ENCODE measurements at regions not wholly inside any gene's neighbourhood (a gene's known extent, or its start where the extent isn't known, plus 50 kb on each side); places are given as distances from the start of the nearest gene placed in this dataset.

DNA sequence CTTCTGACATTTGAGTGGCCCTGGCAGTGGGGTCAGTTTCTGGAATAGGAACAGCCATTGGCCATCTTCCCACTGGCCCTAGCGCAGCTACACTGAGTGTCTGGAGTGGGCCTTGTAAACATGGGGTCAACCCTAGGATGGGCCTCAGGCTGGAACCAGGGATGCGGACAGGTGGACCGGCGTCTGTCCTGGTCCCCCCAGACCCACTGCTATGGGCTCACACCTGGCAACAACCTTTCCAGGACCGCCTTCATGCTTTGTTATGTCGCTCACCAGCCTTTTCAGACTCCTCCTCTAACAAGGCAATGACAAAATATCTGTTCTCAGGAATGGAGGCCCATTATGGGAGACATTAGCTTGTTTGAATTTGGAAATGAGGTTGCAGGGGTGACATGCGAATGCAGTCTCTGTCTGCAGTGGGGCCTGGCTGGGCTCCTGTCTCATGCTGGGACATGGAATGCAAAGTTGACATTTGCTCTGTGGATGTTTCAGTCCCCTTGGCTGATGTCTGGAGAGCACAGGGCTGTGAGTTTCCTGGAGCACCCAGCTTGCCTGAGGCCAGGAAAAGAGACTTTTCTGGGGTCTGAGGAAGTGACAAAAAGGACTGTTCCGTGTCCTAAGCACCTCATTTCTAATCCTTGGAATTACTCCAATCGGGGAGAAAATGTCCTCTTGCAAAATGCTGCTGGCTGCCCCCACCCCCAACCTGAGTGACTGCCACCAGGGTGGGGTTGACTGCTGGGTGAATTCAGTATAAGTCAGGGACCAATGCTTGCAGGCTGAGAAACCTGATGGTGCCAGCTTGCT, 98.7 kb upstream of the PMEPA1 start:
- Histone ChIP-seq H3K4me1 (ENCODE audit: insufficient read depth, low read length) (peaks cover 5% of the 10 kb centered on the region; the same call in 1 of the 2 replicates), H3K36me3 (ENCODE audit: insufficient read depth, low read depth, low read length) (no peaks in the 10 kb centered on the region), H3K9me3 (ENCODE audit: insufficient read depth, low read depth, low read length) (no peaks in the 10 kb centered on the region), H3K4me3 (ENCODE audit: low read length) (no peak overlapping the region), H3K27ac (ENCODE audit: low read length) (no peak overlapping the region), H3K27me3 (ENCODE audit: insufficient read depth, low read length) (no peaks in the 10 kb centered on the region), H3K9ac (ENCODE audit: low read depth, low read length) (no peak overlapping the region)

DNA sequence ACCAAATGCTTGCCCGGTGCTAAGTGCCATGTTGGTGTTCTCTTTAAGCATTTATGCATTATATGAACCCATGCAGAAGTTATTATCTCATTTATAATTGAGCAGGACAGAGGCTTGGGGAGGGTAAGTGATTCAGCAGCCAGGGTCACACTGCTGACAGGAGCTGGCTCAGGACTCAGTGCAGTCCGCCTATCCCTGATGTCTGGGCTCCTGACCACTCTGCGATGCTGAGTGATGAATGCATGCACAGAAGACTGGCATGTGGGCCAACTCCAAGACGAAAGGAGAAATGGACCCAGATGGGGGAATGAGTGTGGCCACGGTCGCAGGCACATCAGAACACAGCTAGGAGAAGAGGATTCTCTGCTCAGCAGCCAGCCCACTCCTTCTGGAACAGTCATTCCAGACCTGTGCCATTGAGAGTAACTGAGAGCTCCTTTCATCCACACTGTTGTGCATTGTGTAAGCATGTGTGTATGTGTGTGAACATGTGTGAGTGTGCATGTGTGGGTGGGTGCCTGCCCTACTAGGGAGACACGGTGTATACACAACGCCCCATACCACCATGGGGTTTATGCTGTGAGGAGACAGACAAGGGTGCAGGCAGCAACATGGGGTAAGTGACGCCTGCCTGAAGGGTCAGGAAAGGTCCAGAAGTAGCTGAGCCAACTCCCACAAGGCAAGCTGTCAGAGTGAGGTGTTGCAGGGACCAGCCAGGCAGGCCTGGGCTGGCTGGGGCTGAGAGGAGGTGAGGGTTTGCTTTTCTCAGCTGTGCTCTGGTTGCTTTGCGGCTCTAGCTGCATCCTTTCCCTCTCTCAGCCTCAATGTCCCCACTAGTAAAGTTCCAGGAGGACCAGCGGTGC, 97.8 kb upstream of the PMEPA1 start:
- Histone ChIP-seq H3K4me1 (ENCODE audit: insufficient read depth, low read length) (peaks cover 5% of the 10 kb centered on the region; the same call in 1 of the 2 replicates), H3K4me3 (ENCODE audit: low read length) (no peak overlapping the region), H3K36me3 (ENCODE audit: insufficient read depth, low read depth, low read length) (no peaks in the 10 kb centered on the region), H3K27me3 (ENCODE audit: insufficient read depth, low read length) (no peaks in the 10 kb centered on the region), H3K9me3 (ENCODE audit: insufficient read depth, low read depth, low read length) (no peaks in the 10 kb centered on the region), H3K27ac (ENCODE audit: low read length) (no peak overlapping the region), H3K9ac (ENCODE audit: low read depth, low read length) (no peak overlapping the region)

DNA sequence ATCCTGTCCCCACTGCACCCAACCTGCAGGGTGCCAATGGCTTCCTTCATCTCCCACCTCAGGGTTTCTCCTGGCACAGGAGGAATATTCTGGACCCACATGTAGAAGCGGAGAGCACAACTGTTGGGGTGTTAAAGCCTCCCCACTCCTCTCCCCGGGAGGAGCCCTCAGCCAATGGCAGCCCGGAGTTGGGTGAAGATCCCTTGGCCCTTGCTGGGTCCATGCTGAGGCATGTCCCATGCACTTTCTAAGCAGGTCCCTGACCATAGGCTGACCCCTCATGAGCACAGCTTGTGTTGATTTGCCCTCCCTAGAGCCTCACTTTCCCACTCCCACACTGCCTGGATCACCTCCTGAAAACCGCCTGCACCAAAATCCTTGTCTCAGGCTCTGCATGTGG, 97.2 kb upstream of the PMEPA1 start:
- no peak overlapping the region for H3K9ac ChIP-seq (ENCODE audit: low read depth, low read length)
- H3K4me1 ChIP-seq (ENCODE audit: insufficient read depth, low read length), result peaks cover 5% of the 10 kb centered on the region; the same call in 1 of the 2 replicates
- no peaks in the 10 kb centered on the region for H3K27me3 ChIP-seq (ENCODE audit: insufficient read depth, low read length)
- H3K9me3 ChIP-seq (ENCODE audit: insufficient read depth, low read depth, low read length), result no peaks in the 10 kb centered on the region
- no peak overlapping the region for H3K27ac ChIP-seq (ENCODE audit: low read length)
- no peak overlapping the region for H3K4me3 ChIP-seq (ENCODE audit: low read length)
- H3K36me3 ChIP-seq (ENCODE audit: insufficient read depth, low read depth, low read length), result no peaks in the 10 kb centered on the region

DNA sequence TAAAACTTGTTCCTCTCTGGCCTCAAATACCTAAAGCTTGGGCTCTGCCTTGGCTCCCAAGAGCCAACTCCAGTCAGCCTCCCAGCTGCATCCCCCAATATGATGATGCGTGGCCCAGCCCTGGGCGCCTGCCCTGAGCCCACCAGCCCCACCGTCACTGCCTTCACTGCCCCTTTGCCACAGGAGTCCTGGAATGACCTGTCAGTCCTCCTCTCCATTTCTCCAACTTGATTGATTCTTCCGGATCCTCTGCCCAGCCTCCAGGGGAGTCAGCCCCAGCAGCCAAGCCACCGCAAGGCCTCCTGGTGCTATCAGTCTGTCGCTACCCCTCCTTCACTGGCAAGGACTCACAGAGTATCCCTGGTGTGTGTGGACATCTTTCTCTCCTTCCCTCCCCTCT, 96.7 kb upstream of the PMEPA1 start:
- Histone ChIP-seq H3K9me3 (ENCODE audit: insufficient read depth, low read depth, low read length) (no peaks in the 10 kb centered on the region), H3K4me3 (ENCODE audit: low read length) (no peak overlapping the region), H3K9ac (ENCODE audit: low read depth, low read length) (no peak overlapping the region), H3K36me3 (ENCODE audit: insufficient read depth, low read depth, low read length) (no peaks in the 10 kb centered on the region), H3K4me1 (ENCODE audit: insufficient read depth, low read length) (peaks cover 5% of the 10 kb centered on the region; the same call in 1 of the 2 replicates), H3K27me3 (ENCODE audit: insufficient read depth, low read length) (no peaks in the 10 kb centered on the region), H3K27ac (ENCODE audit: low read length) (no peak overlapping the region)

DNA sequence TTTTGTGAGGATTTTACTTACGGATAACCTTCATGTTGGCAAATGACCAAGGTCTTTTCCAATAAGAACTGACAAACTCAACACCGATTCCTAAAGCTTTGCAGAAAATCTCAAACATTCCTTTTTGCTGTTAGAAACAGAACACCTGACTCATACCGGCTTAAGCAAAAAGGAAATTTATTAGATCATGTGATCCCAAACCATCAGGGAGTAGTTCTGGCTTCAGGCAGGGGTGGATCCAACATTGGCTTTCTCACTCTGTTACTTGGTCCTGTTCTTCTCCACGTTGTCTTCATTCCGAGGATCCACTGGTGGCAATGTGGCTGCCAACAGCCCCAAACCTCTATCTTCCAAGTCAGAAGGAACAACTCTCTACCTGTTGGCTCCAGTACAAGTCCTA, 95.9 kb upstream of the PMEPA1 start:
- Histone ChIP-seq H3K36me3 (ENCODE audit: insufficient read depth, low read depth, low read length) (no peaks in the 10 kb centered on the region), H3K27ac (ENCODE audit: low read length) (no peak overlapping the region), H3K9ac (ENCODE audit: low read depth, low read length) (no peak overlapping the region), H3K4me1 (ENCODE audit: insufficient read depth, low read length) (no peaks in the 10 kb centered on the region), H3K27me3 (ENCODE audit: insufficient read depth, low read length) (no peaks in the 10 kb centered on the region), H3K9me3 (ENCODE audit: insufficient read depth, low read depth, low read length) (no peaks in the 10 kb centered on the region), H3K4me3 (ENCODE audit: low read length) (no peak overlapping the region)

DNA sequence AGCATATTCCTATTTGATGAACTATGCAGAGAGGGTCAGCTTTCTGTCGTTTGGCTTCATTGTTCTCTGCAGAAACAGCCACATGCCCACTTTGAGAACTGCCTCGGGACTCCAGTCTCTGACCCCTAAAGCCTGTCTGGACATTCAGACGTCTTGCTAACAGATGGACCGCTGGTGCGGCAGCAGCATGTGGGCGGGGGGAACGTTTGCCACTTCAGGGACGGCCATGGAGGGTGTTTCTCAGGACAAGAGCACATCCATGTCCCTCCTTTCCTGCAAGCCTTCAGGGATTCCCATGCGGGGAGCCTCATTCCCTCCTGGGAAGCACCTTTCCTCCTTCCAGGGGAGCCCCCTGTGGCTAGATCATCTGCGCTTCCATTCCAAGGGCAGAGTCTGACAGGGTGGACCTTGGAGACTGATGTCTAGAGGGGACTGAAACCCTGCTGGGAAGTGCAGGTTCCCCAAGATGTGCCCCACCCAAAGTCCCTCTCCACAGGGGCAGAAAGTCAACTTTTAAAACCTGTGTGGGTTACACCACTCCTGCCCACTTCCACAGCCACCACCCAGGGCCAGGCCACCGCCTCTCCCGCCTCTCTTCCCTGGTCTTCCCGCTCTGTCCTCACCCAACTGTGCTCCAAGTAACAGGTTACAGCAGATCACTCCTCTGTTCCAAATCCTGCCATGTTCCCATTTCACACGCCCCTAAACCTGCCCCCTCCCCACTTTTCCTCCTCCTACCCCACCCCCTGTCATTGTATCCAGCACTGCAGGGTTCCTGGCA, 94.8 kb upstream of the PMEPA1 start:
- Histone ChIP-seq H3K4me1 (ENCODE audit: insufficient read depth, low read length) (no peaks in the 10 kb centered on the region), H3K27me3 (ENCODE audit: insufficient read depth, low read length) (no peaks in the 10 kb centered on the region), H3K9ac (ENCODE audit: low read depth, low read length) (no peak overlapping the region), H3K36me3 (ENCODE audit: insufficient read depth, low read depth, low read length) (no peaks in the 10 kb centered on the region), H3K27ac (ENCODE audit: low read length) (no peak overlapping the region), H3K9me3 (ENCODE audit: insufficient read depth, low read depth, low read length) (no peaks in the 10 kb centered on the region), H3K4me3 (ENCODE audit: low read length) (no peak overlapping the region)

DNA sequence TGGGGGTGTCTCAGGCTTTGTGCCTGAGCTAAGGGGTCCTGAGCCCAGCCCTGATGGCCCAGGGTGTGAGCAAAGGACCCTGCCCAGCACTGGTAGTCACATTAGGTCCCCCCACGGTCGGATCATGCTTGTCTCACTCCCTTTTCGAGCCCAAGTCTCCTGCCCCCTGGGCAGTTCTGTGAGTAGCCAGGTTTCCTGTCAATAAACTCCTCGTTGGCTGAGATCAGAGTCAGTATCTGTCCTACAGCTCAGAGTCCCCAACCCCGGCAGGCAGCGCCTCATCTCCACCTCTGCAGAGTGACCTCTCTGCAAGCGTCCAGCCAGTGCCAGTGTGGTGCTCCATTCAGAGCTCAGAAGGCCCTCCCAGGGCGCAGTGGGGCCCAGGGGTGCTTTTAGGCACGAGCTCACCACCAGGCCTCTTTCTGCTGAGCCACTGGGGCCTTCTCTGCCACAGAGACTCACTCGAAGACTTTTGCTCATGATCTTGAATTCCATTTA, 93.7 kb upstream of the PMEPA1 start:
- H3K27me3 ChIP-seq (ENCODE audit: insufficient read depth, low read length), result no peaks in the 10 kb centered on the region
- no peak overlapping the region for H3K27ac ChIP-seq (ENCODE audit: low read length)
- H3K36me3 ChIP-seq (ENCODE audit: insufficient read depth, low read depth, low read length), result no peaks in the 10 kb centered on the region

DNA sequence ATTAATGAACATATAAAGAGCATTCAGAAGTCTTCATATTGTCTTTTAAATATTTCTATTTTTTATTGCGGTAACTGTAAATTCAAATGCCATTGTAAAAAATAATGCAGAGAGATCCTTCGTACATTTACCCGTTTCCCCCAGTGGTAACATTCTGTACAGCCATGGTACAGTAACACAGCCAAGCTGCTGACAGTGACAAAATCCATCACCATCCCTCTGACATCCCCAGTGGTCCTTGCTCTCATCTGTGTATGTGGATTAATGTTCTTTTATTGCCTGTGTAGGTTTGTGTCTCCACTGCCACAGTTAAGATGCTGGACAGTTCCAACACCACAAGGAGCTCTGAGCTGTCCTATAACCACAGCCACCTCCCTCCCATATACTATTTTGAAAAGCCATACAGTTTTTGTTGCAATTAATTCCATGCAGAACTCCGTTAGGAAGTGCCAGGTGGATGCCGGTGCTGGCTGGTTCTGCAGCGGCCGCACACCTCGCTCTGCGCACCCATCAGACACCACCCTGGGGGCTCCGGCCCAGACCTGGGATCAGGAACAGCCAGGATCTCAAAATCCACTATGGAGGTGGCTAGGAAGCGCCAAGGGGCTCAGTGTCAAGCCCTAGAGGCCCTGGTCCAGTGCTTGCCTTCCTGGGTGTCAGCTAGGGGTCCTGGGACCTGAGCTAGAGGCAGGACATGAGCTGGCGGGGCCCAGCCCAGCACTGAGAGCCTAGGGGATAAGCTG, 93.1 kb upstream of the PMEPA1 start:
- Histone ChIP-seq H3K9me3 (ENCODE audit: insufficient read depth, low read depth, low read length) (no peaks in the 10 kb centered on the region), H3K4me1 (ENCODE audit: insufficient read depth, low read length) (no peaks in the 10 kb centered on the region), H3K4me3 (ENCODE audit: low read length) (no peak overlapping the region), H3K9ac (ENCODE audit: low read depth, low read length) (no peak overlapping the region), H3K27ac (ENCODE audit: low read length) (no peak overlapping the region), H3K36me3 (ENCODE audit: insufficient read depth, low read depth, low read length) (no peaks in the 10 kb centered on the region), H3K27me3 (ENCODE audit: insufficient read depth, low read length) (no peaks in the 10 kb centered on the region)

More for the DNA sequence above, 93.7 kb upstream of the PMEPA1 start:
- no peaks in the 10 kb centered on the region for H3K9me3 ChIP-seq (ENCODE audit: insufficient read depth, low read depth, low read length)
- no peaks in the 10 kb centered on the region for H3K4me1 ChIP-seq (ENCODE audit: insufficient read depth, low read length)
- no peak overlapping the region for H3K4me3 ChIP-seq (ENCODE audit: low read length)
- no peak overlapping the region for H3K9ac ChIP-seq (ENCODE audit: low read depth, low read length)

DNA sequence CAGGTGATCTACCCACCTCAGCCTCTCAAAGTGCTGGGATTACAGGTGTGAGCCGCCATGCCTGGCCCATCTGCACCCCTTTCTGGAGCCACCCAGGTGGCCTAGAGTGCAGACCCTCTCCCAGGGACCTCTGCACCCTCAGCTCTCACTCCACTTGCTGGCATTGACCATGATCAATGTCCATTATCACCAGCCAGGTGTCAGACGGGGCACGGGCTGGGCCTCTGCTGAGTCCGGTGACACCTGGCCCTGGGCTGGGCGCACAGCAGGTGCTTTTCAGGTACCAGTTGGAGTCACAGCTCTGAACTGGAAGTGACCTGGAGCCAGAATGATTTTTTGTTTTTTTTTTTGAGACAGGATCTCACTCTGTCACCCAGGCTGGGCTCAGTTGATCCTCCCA, 91.8 kb upstream of the PMEPA1 start:
- Histone ChIP-seq H3K27me3 (ENCODE audit: insufficient read depth, low read length) (no peaks in the 10 kb centered on the region), H3K4me3 (ENCODE audit: low read length) (no peak overlapping the region), H3K9me3 (ENCODE audit: insufficient read depth, low read depth, low read length) (no peaks in the 10 kb centered on the region), H3K4me1 (ENCODE audit: insufficient read depth, low read length) (no peaks in the 10 kb centered on the region), H3K27ac (ENCODE audit: low read length) (no peak overlapping the region), H3K36me3 (ENCODE audit: insufficient read depth, low read depth, low read length) (no peaks in the 10 kb centered on the region), H3K9ac (ENCODE audit: low read depth, low read length) (no peak overlapping the region)

DNA sequence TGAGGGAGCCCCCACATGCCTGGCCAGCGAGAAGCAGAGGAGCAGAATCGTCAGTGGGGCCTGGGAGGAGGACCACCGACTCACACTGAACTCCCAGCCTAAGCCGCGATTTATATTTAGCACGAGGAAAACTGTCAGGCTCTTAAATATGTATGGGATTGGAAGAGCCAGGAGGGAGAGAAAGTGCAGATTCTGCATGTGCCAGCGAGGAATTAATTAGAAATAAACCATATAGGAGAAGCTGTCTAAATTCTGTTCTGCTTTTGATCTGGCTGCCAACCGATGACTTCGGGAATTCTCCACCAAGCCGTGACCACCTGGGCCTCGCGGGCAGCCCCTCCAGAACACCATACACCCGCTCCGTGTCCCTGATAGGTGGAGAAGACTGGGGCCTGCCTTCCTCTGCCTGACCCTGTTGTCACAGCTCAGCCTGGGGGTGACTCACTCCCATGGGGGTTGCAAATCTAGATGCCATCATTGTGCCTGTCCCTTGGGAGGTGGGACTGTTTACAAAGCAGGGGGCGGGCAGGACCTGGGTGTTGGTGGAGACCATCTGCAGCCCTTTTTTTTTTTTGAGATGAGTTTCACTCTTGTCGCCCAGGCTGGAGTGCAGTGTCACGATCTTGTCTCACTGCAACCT, 91.1 kb upstream of the PMEPA1 start:
- H3K9ac ChIP-seq (ENCODE audit: low read depth, low read length), result no peak overlapping the region
- no peaks in the 10 kb centered on the region for H3K4me1 ChIP-seq (ENCODE audit: insufficient read depth, low read length)
- H3K9me3 ChIP-seq (ENCODE audit: insufficient read depth, low read depth, low read length), result no peaks in the 10 kb centered on the region
- H3K36me3 ChIP-seq (ENCODE audit: insufficient read depth, low read depth, low read length), result no peaks in the 10 kb centered on the region
- no peaks in the 10 kb centered on the region for H3K27me3 ChIP-seq (ENCODE audit: insufficient read depth, low read length)
- no peak overlapping the region for H3K27ac ChIP-seq (ENCODE audit: low read length)
- no peak overlapping the region for H3K4me3 ChIP-seq (ENCODE audit: low read length)

Measured in iPS-20b (cell line).